Lower lobe of right lung (tissue), 2 donors: ENCODE measurements at regions not wholly inside any gene's neighbourhood (a gene's known extent, or its start where the extent isn't known, plus 50 kb on each side); places are given as distances from the start of the nearest gene placed in this dataset.

ENCODE experiments used
- ATAC-seq, 2 donors: fragments of 200-7000 bp; cut with Tn5 transposase; one replicate each; pipeline ENCODE4 v1.9.1; 2020 to 2022; ENCODE audit warnings: mild to moderate bottlenecking in 2 of 2, moderate library complexity in 2 of 2
- DNase-seq: peaks from one replicate; pipeline ENCODE4 v3.0.0-alpha.2; 2020
- H3K27ac ChIP-seq: fragments of 200-600 bp; one replicate; pipeline ENCODE4 v1.8.0; 2022
- H3K27me3 ChIP-seq: fragments of 200-600 bp; one replicate; pipeline ENCODE4 v1.8.0; 2022; ENCODE audit warnings: low read depth
- H3K36me3 ChIP-seq: fragments of 200-600 bp; one replicate; pipeline ENCODE4 v1.8.0; 2022; ENCODE audit warnings: mild to moderate bottlenecking
- H3K4me1 ChIP-seq: fragments of 200-600 bp; one replicate; pipeline ENCODE4 v1.8.0; 2022
- H3K4me3 ChIP-seq: fragments of 200-600 bp; one replicate; pipeline ENCODE4 v1.8.0; 2022; ENCODE audit warnings: mild to moderate bottlenecking
- H3K9me3 ChIP-seq: fragments of 200-600 bp; one replicate; pipeline ENCODE4 v1.8.0; 2022
- CTCF ChIP-seq: fragments of 200-600 bp; IDR thresholded peaks from one replicate; pipeline ENCODE4 v1.8.0; 2022; ENCODE audit warnings: antibody characterized with exemption, mild to moderate bottlenecking
- intact Hi-C: fragments of 100-400 bp; cut with DNase I; formaldehyde crosslinking; loops from one replicate; pipeline ENCODE4 v1.11.0; 2022
- donor health status: DM: no; HTN: yes; CAD: no; lungs with severe emphysema.

- Histone ChIP-seq H3K36me3 (no peaks in the 10 kb centered on the region), H3K27me3 (peaks cover 5% of the 10 kb centered on the region)
- intact Hi-C loops = no loop called here
These were observed 75.9 kb upstream of the GHITM start for GRCh38 chr10:84063440-84063839.

GRCh38 chr10:84065804-84066601 is 73.3 kb upstream of the GHITM start:
- no peaks in the 10 kb centered on the region for H3K27me3 ChIP-seq
- intact Hi-C loops = no loop called here
- H3K4me3 ChIP-seq = no peak overlapping the region
- no peak overlapping the region for H3K27ac ChIP-seq
- no peaks in the 10 kb centered on the region for H3K4me1 ChIP-seq
- no peak for DNase-seq
- H3K36me3 ChIP-seq = no peaks in the 10 kb centered on the region
- ATAC-seq = no peak
- no peaks in the 10 kb centered on the region for H3K9me3 ChIP-seq
- no peak for TF ChIP-seq CTCF

More at GRCh38 chr10:84063440-84063839, 75.9 kb upstream of the GHITM start:
- Histone ChIP-seq H3K4me1 (no peaks in the 10 kb centered on the region), H3K27ac (no peak overlapping the region), H3K9me3 (no peaks in the 10 kb centered on the region), H3K4me3 (no peak overlapping the region)
- DNase-seq (no peak), ATAC-seq (no peak)
- no peak for TF ChIP-seq CTCF

- Histone ChIP-seq H3K4me1 (no peaks in the 10 kb centered on the region), H3K36me3 (no peaks in the 10 kb centered on the region), H3K27me3 (no peaks in the 10 kb centered on the region), H3K4me3 (no peak overlapping the region), H3K27ac (no peak overlapping the region), H3K9me3 (no peaks in the 10 kb centered on the region)
- no peak for TF ChIP-seq CTCF
- intact Hi-C loops = no loop called here
- ATAC-seq (no peak), DNase-seq (no peak)
These were observed 64.8 kb upstream of the GHITM start for GRCh38 chr10:84074521-84074920.

- H3K36me3 ChIP-seq = no peaks in the 10 kb centered on the region
- H3K27ac ChIP-seq = peak overlapping the region; percentile 18
- ATAC-seq = peak; percentile 19 to 32
- TF ChIP-seq CTCF = no peak
- H3K4me3 ChIP-seq = no peak overlapping the region
- no peaks in the 10 kb centered on the region for H3K9me3 ChIP-seq
- H3K4me1 ChIP-seq = no peaks in the 10 kb centered on the region
- intact Hi-C loops = no loop called here
- H3K27me3 ChIP-seq = no peaks in the 10 kb centered on the region
- no peak for DNase-seq
These were observed 63.9 kb upstream of the GHITM start for GRCh38 chr10:84075226-84076046.

- no peak overlapping the region for H3K4me3 ChIP-seq
- no peaks in the 10 kb centered on the region for H3K36me3 ChIP-seq
- no peak overlapping the region for H3K27ac ChIP-seq
- H3K4me1 ChIP-seq = no peaks in the 10 kb centered on the region
- no peaks in the 10 kb centered on the region for H3K27me3 ChIP-seq
- no peak for TF ChIP-seq CTCF
- ATAC-seq (peak; percentile 39 to 48), DNase-seq (no peak)
- intact Hi-C loops = no loop called here
- no peaks in the 10 kb centered on the region for H3K9me3 ChIP-seq
These were observed 63.3 kb upstream of the GHITM start for GRCh38 chr10:84076047-84076388.
